GM23338 (cell line): ENCODE measurements at regions not wholly inside any gene's neighbourhood (a gene's known extent, or its start where the extent isn't known, plus 50 kb on each side); places are given as distances from the start of the nearest gene placed in this dataset.

ENCODE experiments used
- ATAC-seq: fragments of 200-7000 bp; cut with Tn5 transposase; 3 replicates; pipeline ENCODE4 v1.9.1; 2020
- DNase-seq: peaks from one replicate; pipeline ENCODE4 v3.0.0-alpha.2; 2015; ENCODE audit warnings: low spot score
- H2AFZ ChIP-seq: fragments of 200-600 bp; sonication (generic); 2 replicates; pipeline ENCODE4 v1.8.0; 2016; ENCODE audit warnings: antibody characterized with exemption, mild to moderate bottlenecking, moderate library complexity
- H3F3A ChIP-seq: fragments of 200-600 bp; sonication (generic); replicated peaks from 2 replicates; pipeline ENCODE4 v1.8.0; 2017; ENCODE audit warnings: antibody characterized with exemption, mixed run types, low read depth
- H3K27ac ChIP-seq: fragments of 200-600 bp; sonication (generic); 2 replicates; pipeline ENCODE4 v1.6.1; 2016; ENCODE audit warnings: low read depth
- H3K27me3 ChIP-seq: fragments of 200-600 bp; sonication (generic); 2 replicates; pipeline ENCODE4 v1.8.0; 2016; ENCODE audit warnings: mild to moderate bottlenecking, mixed run types, moderate library complexity; ENCODE audit not compliant: insufficient read depth
- H3K36me3 ChIP-seq: fragments of 200-600 bp; sonication (generic); 2 replicates; pipeline ENCODE4 v1.8.0; 2016; ENCODE audit warnings: mild to moderate bottlenecking; ENCODE audit not compliant: insufficient read depth
- H3K4me1 ChIP-seq: fragments of 200-600 bp; sonication (generic); 2 replicates; pipeline ENCODE4 v1.8.0; 2016; ENCODE audit warnings: mild to moderate bottlenecking, moderate library complexity; ENCODE audit not compliant: insufficient read depth
- H3K4me2 ChIP-seq: fragments of 200-600 bp; sonication (generic); 2 replicates; pipeline ENCODE4 v1.7.1; 2017; ENCODE audit warnings: mixed run types
- H3K4me3 ChIP-seq: fragments of 200-600 bp; sonication (generic); 2 replicates; pipeline ENCODE4 v1.6.1; 2016; ENCODE audit warnings: mixed run types
- H3K79me2 ChIP-seq: fragments of 200-600 bp; sonication (generic); replicated peaks from 2 replicates; pipeline ENCODE4 v1.8.0; 2017; ENCODE audit warnings: mild to moderate bottlenecking; ENCODE audit not compliant: insufficient read depth
- H3K9me2 ChIP-seq: fragments of 200-600 bp; sonication (generic); 2 replicates; pipeline ENCODE4 v1.8.0; 2017; ENCODE audit not compliant: insufficient read depth
- H4K20me1 ChIP-seq: fragments of 200-600 bp; sonication (generic); replicated peaks from 2 replicates; pipeline ENCODE4 v1.8.0; 2017; ENCODE audit warnings: mild to moderate bottlenecking; ENCODE audit not compliant: insufficient read depth
- H3K27ac Mint-ChIP-seq: 2 replicates; pipeline ENCODE4 v1.8.0; 2020; ENCODE audit warnings: inconsistent platforms, mild to moderate bottlenecking, moderate library complexity, mixed read lengths
- H3K27me3 Mint-ChIP-seq: 3 replicates; pipeline ENCODE4 v1.8.0; 2022; ENCODE audit warnings: low read depth, mild to moderate bottlenecking, moderate library complexity, mixed read lengths, inconsistent platforms; ENCODE audit not compliant: insufficient read depth, poor library complexity
- H3K36me3 Mint-ChIP-seq: 3 replicates; pipeline ENCODE4 v1.8.0; 2021; ENCODE audit warnings: low read depth, mild to moderate bottlenecking, inconsistent platforms, moderate library complexity, mixed read lengths
- H3K4me1 Mint-ChIP-seq: 3 replicates; pipeline ENCODE4 v1.8.0; 2020; ENCODE audit warnings: mild to moderate bottlenecking, inconsistent platforms, mixed read lengths
- H3K4me3 Mint-ChIP-seq: 3 replicates; pipeline ENCODE4 v1.8.0; 2021; ENCODE audit warnings: moderate library complexity, mild to moderate bottlenecking, inconsistent platforms, mixed read lengths
- H3K9me3 Mint-ChIP-seq: 3 replicates; pipeline ENCODE4 v1.8.0; 2020; ENCODE audit warnings: moderate library complexity, mild to moderate bottlenecking, inconsistent platforms, mixed read lengths
- CREB1 ChIP-seq: fragments of 250-450 bp; sonication (Bioruptor Pico); IDR thresholded peaks from 2 replicates; pipeline ENCODE4 v1.5.0; 2020; ENCODE audit warnings: low read depth, mild to moderate bottlenecking, moderate library complexity
- ETS1 ChIP-seq: IDR thresholded peaks from 2 replicates; pipeline ENCODE4 v1.6.1; 2016; ENCODE audit warnings: antibody characterized with exemption
- EZH2 ChIP-seq: fragments of 200-600 bp; sonication (generic); IDR thresholded peaks from one replicate; pipeline ENCODE4 v1.8.0; 2017; ENCODE audit warnings: antibody characterized with exemption, mild to moderate bottlenecking, low read depth; ENCODE audit not compliant: unreplicated experiment
- JUNB ChIP-seq: IDR thresholded peaks from one replicate; pipeline ENCODE4 v1.6.1; 2016; ENCODE audit warnings: antibody characterized with exemption; ENCODE audit not compliant: unreplicated experiment
- POLR2AphosphoS5 ChIP-seq: IDR thresholded peaks from 2 replicates; pipeline ENCODE4 v1.6.1; 2016; ENCODE audit warnings: antibody characterized with exemption, low read depth
- STAT1 ChIP-seq: IDR thresholded peaks from one replicate; pipeline ENCODE4 v1.6.1; 2016; ENCODE audit warnings: antibody characterized with exemption; ENCODE audit not compliant: unreplicated experiment
- ZNF114 ChIP-seq: fragments of 250-450 bp; sonication (Bioruptor Pico); IDR thresholded peaks from 2 replicates; pipeline ENCODE4 v1.5.0; 2020; ENCODE audit warnings: mild to moderate bottlenecking, moderate library complexity
- ZNF331 ChIP-seq: fragments of 250-450 bp; sonication (Bioruptor Pico); IDR thresholded peaks from 2 replicates; pipeline ENCODE4 v1.5.0; 2020; ENCODE audit warnings: low read depth, mild to moderate bottlenecking, moderate library complexity
- TF ChIP-seq, protein P1 (sequence below), 2 experiments: fragments of 200-600 bp in 1 of 2; sonication (generic) in 1 of 2; conservative IDR thresholded peaks; 2 replicates each; pipeline versions ENCODE4 v1.5.1 to v1.6.1; 2016 to 2017; ENCODE audit warnings: antibody characterized with exemption in 2 of 2, low read depth in 2 of 2, mild to moderate bottlenecking in 2 of 2, moderate library complexity in 1 of 2

GRCh38 chr2:2764001-2764355 is 432.9 kb upstream of the MYT1L start (continued):
- TF ChIP-seq ETS1 (no peak), ZNF114 (no peak), EZH2 (no peak), JUNB (no peak), ZNF331 (no peak)

GRCh38 chr2:2763351-2764000 is 432.4 kb upstream of the MYT1L start:
- Histone ChIP-seq H3K4me2 (no peak overlapping the region), H4K20me1 (no peaks in the 10 kb centered on the region), H3F3A (no peaks in the 10 kb centered on the region), H3K27me3 (no peaks in the 10 kb centered on the region), H3K9me2 (no peaks in the 10 kb centered on the region), H3K27ac (no peak overlapping the region), H2AFZ (0 out of 2 replicates have a peak overlapping the region, but pooled peaks have one; percentile 10), H3K4me3 (no peak overlapping the region), H3K36me3 (no peaks in the 10 kb centered on the region), H3K4me1 (no peaks in the 10 kb centered on the region), H3K79me2 (no peaks in the 10 kb centered on the region)
- Mint-ChIP-seq H3K4me3 (no peak overlapping the region), H3K27ac (no peak overlapping the region), H3K4me1 (peaks cover 6% of the 10 kb centered on the region; the same call in 2 of the 3 replicates), H3K27me3 (peaks cover 7% of the 10 kb centered on the region), H3K9me3 (peaks cover 8% of the 10 kb centered on the region), H3K36me3 (no peaks in the 10 kb centered on the region; the same call in 1 of the 3 replicates)
- DNase-seq (no peak), ATAC-seq (peak; percentile 26)
- TF ChIP-seq STAT1 (no peak), POLR2AphosphoS5 (no peak), JUNB (no peak), CREB1 (CRISPR knock-in tag) (no peak)
- TF ChIP-seq, protein P1, sequence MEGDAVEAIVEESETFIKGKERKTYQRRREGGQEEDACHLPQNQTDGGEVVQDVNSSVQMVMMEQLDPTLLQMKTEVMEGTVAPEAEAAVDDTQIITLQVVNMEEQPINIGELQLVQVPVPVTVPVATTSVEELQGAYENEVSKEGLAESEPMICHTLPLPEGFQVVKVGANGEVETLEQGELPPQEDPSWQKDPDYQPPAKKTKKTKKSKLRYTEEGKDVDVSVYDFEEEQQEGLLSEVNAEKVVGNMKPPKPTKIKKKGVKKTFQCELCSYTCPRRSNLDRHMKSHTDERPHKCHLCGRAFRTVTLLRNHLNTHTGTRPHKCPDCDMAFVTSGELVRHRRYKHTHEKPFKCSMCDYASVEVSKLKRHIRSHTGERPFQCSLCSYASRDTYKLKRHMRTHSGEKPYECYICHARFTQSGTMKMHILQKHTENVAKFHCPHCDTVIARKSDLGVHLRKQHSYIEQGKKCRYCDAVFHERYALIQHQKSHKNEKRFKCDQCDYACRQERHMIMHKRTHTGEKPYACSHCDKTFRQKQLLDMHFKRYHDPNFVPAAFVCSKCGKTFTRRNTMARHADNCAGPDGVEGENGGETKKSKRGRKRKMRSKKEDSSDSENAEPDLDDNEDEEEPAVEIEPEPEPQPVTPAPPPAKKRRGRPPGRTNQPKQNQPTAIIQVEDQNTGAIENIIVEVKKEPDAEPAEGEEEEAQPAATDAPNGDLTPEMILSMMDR (conservative IDR thresholded peaks at IDR 0.05; ENCODE audit: low read depth in 2 of 2), result no peak

DNA sequence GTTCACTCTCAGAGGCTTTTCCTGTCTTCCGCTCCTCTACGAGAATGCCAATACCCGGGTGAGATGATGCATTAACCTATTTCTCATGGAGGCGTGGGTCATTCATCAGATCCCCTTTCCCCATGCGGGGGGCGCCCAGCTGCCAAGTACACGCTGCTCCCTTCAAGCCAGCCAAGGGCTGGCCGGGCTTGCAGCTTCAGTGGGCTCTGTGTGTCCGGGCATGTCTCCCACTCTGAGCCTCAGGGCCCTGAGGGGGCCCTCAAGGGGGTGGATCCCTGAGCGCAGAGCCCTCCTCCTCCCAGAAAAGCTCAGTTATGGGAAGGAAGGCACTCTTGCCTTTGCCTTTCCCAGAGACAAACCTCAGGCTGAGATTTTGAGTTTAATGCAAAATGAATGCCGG is 431.8 kb upstream of the MYT1L start:
- Histone ChIP-seq H3K4me1 (no peaks in the 10 kb centered on the region), H3K4me2 (no peak overlapping the region), H3K27me3 (no peaks in the 10 kb centered on the region), H3F3A (no peaks in the 10 kb centered on the region), H3K9me2 (no peaks in the 10 kb centered on the region), H4K20me1 (no peaks in the 10 kb centered on the region), H3K36me3 (no peaks in the 10 kb centered on the region), H3K4me3 (no peak overlapping the region), H2AFZ (0 out of 2 replicates have a peak overlapping the region, but pooled peaks have one; percentile 10), H3K79me2 (no peaks in the 10 kb centered on the region), H3K27ac (no peak overlapping the region)
- Mint-ChIP-seq H3K27me3 (peaks cover 7% of the 10 kb centered on the region), H3K4me3 (no peak overlapping the region), H3K9me3 (peaks cover 5% of the 10 kb centered on the region), H3K27ac (no peak overlapping the region), H3K4me1 (peaks cover 6% of the 10 kb centered on the region; the same call in 2 of the 3 replicates), H3K36me3 (no peaks in the 10 kb centered on the region; the same call in 1 of the 3 replicates)
- DNase-seq, result no peak
- no peak for TF ChIP-seq ZNF331
- ATAC-seq, result no peak
